HG02571 (cell line): ENCODE measurements at regions not wholly inside any gene's neighbourhood (a gene's known extent, or its start where the extent isn't known, plus 50 kb on each side); places are given as distances from the start of the nearest gene placed in this dataset.
"Not testable (repeated sequence)": the region's sequence is repeated elsewhere in the genome, so short reads cannot be mapped to it uniquely, and the experiment has no call there.

Source experiments
- ATAC-seq: cut with Tn5 transposase; IDR thresholded peaks from one replicate; pipeline ENCODE4 v1.9.1; 2021; ENCODE audit warnings: mild to moderate bottlenecking, moderate library complexity; ENCODE audit not compliant: unreplicated experiment

DNA sequence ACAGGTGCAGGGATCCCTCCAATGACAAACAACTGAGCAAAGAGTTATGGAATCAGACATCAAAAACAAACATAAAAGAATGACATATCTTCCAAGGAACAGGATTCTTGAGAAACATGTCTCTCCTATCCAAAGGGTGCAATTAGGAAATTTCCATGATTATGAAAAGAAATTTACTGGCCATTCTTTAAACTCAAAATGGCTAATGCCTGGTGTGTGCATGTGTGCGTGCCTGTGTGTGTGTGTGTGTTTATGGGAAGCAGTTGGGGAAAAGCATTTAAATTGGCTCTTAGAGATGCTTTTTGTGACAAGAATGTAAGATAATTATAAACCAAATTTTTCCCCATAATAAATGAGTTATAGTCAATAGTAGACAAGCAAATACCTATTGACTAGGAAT lies 320.5 kb upstream of the THBS1 start:
- ATAC-seq, result no peak

DNA sequence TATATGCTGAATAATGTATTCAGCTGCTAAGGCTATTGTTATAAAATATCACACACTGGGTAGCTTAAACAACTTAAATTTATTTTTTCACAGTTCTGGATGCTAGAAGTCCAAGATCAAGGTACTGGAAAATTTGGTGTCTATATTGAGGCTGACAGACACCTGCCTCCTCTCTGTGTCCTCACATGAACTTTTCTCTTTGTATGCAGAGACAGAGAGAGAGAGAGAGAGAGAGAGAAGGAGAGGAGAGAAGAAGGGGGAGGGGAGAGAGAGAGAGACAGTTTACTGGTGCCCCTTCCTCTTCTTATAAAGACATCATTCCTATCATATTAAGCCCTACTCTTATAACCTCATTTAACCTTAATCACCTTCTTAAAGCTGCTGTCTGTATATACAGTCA lies 320.1 kb upstream of the THBS1 start:
- no peak for ATAC-seq

DNA sequence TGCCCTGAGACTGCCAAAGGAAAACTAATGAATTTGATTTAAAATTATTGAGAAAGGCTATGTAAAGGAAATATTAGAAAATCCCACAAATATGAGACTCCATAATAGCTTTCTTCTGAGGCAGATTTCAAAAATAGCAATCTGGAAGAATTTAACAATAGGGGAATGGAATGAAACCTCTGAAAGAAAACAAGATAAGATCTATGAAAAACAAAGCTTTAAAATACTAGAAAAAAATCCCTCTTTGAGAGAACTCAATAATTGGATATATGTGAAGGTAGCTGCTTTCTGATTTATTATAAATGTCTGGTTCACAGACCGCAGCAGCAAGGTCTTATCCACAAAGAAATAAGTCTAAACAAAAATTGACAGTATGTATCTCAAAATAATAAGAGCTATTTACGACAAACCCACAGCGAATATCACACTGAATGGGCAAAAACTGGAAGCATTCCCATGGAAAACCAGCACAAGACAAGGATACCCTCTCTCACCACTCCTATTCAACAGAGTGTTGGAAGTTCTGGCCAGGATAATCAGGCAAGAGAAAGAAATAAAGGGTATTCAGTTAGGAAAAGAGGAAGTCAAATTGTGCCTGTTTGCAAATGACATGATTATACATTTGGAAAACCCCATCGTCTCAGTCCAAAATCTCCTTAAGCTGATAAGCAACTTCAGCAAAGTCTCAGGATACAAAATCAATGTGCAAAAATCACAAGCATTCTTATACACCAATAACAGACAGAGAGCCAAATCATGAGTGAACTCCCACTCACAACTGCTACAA lies 319.3 kb upstream of the THBS1 start:
- ATAC-seq, result not testable (repeated sequence)

DNA sequence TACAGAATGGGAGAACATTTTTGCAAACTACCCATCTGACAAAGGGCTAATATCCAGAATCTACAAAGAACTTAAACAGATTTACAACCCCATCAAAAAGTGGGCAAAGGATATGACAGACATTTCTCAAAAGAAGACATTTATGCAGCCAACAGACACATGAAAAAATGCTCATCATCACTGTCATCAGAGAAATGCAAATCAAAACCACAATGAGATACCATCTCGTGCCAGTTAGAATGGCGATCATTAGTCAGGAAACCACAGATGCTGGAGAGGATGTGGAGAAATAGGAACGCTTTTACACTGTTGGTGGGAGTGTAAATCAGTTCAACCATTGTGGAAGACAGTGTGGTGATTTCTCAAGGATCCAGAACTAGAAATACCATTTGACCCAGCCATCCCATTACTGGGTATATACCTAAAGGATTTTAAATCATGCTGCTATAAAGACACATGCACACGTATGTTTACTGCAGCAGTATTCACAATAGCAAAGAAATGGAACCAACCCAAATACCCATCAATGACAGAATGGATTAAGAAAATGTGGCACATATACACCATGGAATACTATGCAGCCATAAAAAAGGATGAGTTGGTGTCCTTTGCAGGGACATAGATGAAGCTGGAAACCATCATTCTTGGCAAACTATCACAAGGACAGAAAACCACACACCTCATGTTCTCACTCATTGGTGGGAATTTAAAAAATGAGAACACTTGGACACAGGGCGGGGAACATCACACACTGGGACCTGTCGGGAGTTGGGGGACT lies 317.7 kb upstream of the THBS1 start:
- ATAC-seq, result not testable (repeated sequence)

DNA sequence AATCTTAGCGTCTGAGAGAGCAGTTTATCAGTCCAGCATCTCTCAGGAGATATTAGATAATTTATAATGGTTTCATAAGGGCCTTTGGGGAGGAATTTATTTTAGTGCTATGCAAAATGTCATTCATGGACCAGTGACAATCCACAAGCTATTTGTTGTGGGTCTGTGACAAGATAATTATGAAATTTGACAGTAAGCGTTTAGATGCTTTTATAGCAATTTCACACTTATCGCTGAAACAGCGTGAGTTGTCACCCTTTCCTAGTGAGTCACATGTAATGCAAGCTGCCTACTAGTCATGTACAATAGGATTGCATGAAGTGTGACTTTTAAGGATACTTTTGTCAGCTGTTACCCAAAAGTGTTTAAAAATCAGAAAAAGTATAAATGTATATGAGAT lies 315.6 kb upstream of the THBS1 start:
- ATAC-seq, result no peak

DNA sequence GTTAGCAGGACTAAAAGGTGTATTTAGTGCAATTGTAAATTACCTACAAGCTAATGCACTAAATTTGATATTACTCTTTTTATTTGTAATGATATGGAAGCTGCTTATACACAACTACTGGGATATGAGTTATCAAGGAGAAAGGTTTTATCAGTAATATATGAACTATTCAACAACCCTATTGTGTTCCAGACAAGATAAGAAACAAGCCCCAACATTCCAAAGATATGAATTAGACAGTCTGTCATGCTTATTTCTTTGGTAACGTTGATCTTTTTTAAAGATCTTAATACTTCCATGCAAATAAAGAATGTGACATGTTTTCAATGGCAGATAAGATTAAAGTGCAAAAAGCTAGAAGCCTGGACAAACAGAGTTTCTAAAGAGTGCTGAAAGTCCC lies 314.0 kb upstream of the THBS1 start:
- ATAC-seq, result no peak

DNA sequence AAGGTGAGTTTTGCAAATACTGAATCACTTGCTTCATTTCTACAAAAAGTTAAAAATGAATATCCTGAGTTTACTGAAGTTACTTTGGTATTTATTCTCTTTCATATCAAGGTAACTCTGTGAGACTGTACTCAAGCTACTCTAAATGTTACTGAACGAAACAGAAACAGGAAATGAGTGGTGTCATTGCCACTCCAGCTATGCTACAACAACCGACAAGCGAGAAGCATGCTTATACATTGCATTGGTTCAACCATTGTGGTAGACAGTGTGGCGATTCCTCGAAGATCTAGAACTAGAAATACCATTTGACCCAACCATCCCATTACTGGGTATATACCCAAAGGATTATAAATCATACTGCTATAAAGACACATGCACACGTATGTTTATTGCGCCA lies 313.2 kb upstream of the THBS1 start:
- no peak for ATAC-seq

DNA sequence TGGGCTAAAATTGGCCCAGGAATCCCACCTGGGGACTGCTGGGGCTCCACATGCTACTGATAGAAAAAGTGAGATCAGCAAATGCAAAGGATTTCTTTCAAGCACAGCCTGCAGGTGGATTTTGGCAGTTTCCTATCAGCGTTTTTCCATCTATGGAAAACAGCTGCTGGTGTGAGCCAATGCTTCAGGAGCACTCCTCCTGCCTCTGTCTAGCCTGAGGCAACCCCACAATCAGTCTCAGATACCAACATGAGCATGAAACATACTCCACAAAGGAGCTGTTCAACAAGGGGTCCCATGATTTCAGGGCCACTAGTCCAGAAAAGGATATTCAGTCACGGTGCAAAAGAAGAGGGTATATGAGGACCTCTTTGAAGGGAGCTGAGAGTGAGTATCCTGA lies 311.5 kb upstream of the THBS1 start:
- no peak for ATAC-seq

DNA sequence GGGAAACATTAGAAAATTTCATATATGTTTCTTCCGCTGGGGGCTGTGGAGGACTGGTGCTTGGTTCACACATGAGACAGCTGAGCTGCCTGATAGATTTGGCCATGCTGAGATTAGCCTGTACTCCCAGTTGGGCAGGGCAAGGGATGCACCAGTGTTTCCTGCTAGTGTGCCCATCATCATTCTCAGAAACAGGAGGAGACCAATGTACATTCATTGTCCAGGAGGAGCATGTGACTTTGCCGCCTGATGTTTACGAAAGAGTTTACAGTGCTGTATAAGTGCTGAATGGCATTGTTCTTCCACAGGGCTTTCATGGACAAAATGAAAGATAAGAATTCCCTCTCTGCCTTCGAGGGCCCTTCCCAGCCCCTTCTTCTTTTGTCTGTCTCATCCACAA lies 311.1 kb upstream of the THBS1 start:
- no peak for ATAC-seq

DNA sequence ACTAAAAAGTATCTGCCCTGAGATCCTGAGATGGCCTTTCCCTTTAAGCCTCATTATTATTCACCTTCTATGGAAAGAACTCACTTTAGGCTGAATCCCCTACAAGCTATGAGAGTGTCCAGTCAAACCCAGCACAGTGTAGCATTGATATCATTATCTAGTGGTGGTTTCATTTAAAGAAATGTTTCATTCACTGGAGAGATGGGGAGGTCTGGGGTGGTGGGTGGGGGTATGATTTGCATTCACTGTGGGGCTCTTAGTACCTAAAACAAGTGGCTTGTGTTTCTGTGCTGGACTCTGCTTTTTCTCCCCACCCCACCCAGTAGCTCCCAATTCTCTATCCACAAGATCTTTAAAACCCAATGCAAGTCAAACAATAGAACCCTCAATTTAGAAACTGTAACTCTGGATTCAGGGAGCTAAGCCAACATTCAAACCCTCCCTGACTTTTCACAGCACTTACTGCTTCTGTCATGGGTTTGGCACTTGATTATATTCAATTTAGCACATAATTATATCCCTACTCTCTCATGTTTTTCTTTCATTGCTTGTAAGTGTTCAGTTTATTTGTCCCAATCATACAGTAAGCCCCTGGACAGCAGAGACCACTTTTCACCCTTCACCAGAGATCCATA lies 310.5 kb upstream of the THBS1 start:
- no peak for ATAC-seq

DNA sequence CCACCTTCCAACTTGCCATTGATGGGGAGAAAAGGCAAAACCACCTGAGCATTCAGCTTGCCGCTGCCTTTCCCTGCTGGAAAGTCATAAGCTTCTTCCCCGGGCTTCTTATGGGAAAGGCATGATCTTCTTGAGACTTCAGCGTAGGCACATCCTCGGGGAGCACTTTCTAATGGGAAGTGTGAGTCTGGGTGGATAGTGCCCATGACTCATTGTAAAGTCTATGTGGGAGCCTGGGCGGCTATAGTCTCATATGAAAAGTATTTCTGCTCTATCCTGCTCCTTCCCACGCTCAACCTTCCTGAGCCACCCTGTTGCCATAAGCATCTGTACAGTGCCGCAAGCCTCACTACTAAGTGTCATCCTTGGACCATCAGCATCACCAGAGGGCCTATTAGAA lies 309.9 kb upstream of the THBS1 start:
- ATAC-seq, result no peak

DNA sequence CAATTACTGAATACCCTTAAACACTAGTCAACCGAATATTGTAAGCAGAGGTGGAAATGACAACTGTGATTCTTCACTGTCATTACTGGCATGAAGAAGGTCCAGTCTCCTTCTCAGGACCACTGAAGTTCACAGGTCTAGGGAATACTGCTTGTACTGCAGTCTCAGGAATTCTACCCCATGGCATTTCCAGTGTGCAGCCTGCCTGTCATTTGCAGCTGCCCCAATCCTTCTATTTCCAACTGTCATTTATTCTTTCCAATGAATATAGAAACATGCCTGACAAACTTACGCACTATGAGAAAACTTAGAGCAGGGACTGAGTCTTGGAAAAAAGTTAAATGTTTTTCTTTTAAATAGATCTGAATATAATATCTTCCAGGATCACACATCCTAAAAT lies 308.0 kb upstream of the THBS1 start:
- no peak for ATAC-seq

DNA sequence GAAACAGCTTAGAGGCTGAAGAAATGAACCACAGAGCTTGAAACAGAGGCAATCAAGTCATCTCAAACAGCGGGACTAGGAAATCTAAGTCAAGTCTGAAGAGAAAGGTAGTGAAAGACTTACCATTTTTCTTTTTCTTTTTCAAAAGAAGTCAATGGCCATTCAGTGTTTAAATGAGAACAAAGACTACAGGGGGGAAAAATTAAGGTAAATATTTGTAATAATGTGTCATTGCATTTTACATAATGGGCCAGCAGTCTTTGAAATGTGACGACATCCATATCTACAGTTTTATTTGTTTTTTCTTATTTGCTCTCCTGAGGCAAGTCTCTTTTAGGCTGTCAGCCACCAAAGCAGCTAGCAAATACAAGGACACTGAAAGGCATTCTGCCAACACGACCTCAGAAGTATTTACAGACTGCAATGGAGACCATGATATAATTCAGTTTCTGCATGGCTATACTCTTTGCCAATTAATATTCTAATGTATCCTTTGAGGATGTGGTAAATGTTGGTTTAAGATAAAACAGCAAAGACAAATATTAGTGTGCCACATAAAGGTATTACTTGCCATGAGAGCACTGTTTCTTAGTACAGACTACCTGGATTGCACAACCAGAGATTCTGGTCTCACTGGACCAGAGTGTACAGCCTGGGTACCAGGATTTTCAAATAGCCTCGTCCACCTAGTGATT lies 307.0 kb upstream of the THBS1 start:
- ATAC-seq, result no peak

DNA sequence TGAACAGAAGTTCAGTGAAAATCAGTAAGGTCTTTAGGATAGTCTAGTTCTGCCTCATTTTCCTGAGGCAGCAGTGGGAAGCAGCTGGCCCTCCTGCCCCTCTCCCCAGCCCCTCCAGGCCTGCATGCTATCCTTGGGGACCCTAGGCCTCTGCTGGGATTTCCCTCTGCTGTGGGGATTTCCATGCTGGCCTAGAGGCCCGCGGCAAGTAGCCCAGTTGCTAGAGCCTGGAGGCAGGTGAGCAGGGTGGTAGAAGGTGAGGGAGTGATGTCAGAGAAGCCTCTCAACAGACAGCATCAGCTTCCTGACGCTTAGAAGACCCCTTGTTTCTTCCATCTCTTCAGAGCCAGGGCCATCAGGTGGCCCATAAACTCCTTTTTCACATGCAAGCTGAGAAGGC lies 305.8 kb upstream of the THBS1 start:
- ATAC-seq, result no peak

DNA sequence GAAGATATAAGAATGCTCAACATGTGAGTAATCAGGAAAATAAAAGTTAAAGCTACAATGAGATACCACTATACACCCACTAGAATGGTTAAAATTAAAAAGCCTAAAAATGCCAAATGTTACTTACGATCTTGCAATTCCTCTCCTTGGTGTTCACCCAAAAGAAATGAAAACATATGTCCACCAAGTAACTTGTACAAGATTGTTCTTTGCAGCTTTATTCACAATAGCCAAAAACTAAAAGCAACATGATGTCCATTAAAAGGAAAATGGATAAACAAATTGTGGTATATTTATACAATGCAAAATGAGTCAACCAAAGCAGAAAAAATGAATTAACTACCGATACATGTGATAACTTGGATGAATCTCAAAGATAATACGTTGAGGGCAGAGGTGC lies 301.6 kb upstream of the THBS1 start:
- ATAC-seq, result no peak

DNA sequence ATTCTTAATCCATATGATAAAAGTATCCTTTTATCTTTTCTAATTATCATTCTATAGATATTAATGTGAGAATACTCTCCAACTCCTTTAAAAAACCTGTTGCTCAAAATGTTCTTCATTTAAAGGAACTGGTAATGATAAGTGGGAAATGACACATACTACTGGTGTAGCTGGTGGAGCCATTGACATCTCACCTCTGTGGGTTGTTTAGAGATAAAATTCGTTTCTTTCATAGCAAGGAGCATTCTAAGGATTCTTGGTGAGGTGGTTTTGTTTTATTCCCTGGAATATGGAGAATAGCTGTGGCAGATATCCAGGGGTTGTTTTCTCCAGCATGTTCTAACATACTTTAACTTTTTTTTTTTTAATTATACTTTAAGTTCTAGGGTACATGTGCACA lies 299.8 kb upstream of the THBS1 start:
- ATAC-seq, result no peak

DNA sequence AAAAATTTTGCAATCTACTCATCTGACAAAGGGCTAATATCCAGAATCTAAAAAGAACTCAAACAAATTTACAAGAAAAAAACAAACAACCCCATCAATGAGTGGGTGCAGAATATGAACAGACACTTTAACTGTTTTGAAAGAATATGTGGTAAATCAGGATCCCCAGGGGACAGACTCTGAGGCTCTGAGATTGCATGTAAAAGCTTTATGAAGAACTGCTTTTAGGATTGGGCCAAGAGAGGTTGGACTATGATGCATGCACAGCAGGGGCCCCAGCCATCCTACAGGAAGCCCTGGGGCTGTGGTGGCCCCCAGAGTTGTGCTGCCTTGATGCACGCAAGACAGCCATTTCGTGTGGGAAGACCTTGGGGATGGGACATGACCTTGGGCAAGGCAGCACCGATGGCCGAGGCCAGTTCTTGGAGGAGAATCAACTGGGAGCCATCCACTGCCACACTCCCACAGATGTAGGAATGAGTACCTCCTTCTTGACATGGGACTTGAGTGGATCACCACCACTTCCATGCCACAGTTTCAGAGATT lies 298.1 kb upstream of the THBS1 start:
- no peak for ATAC-seq

DNA sequence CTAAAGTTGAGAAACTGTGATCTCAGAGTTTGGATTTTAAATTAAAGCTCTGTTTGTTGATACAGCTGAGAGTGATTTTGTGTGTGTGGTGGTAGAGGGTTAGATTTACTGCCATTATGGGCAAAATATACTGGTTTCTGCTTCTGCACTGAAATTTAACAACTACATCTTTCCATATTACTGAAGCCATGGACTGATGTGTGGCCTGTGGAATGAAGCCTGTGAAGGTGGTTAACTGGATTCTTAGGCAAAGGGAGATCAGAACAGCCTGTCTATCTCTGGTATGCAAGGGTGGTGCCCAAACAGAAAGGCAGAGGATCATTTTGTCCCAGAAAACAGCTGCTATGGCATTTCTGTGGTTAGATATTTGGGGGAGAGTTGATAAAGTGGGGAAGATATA lies 297.3 kb upstream of the THBS1 start:
- ATAC-seq, result no peak

DNA sequence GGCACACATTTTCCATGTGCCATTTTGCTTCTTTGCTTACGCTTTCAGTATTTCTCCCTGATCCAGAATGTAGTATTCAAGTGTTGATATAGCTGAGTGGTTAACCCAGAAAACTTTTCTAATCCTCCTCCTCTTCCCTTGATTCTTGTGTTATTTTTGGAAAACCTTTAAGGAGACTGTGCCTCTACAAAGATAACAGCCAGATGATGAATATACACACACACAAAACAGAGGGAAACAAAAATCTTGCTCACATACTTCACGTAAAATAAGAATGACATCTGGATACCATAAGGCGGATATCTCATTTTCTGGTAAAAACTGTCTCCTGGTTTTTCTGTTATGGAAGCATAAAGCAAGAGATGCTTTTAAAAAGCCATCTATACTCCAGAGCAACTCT lies 295.8 kb upstream of the THBS1 start:
- ATAC-seq, result no peak

DNA sequence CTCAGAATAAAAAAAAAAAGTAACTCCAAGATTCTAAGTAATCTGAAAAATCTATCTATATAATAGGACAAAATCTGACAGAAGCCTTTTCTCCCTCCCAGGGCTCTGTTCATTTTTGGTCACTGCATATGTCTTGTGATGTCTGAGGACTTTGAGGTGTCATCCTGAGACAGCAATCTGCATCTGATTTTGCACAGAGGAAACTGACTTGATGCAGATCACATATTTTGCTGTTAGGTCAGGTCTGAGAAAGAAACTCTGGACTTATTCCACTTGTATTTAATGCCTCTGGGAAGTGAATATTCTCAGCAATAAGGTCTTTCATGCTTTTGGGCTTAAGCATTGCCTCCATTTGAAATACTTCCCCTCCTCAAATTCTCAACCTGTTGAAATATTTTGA lies 295.2 kb upstream of the THBS1 start:
- ATAC-seq, result no peak

DNA sequence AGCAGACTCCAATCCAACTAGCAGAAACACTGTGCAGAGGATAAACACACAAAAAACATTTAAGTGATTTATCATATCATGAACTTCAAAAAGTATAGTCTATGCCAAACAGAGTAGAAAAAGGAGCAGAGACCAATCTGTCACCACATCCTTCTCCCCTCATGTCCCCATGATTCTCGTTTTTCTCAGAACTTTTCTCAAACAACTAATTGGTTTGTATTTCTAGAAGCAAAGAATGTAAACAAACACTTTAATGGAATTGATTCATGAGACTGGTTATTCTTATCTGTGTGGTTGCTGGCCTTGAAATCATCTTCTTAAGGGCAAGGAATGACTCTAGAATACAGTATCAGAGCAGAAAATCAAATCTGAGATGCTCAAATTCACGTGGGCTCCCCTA lies 294.2 kb upstream of the THBS1 start:
- ATAC-seq, result no peak
